Adrenal gland (tissue), 5 donors: ENCODE measurements at regions not wholly inside any gene's neighbourhood (a gene's known extent, or its start where the extent isn't known, plus 50 kb on each side); places are given as distances from the start of the nearest gene placed in this dataset.

Source experiments
- CTCF ChIP-seq, 6 experiments: fragments of 450-650 bp in 4 of 6; fragments of 200-600 bp in 2 of 6; sonication (generic) in 1 of 6; IDR thresholded peaks; 1 replicate in 5 of 6; 2 replicates in 1 of 6; pipeline versions ENCODE4 v1.5.1 to v1.8.0; 2016 to 2021; ENCODE audit warnings: antibody characterized with exemption in 6 of 6, mild to moderate bottlenecking in 2 of 6, moderate library complexity in 1 of 6
- POLR2A ChIP-seq, 2 donors: fragments of 450-650 bp; IDR thresholded peaks; one replicate each; pipeline ENCODE4 v1.6.1; 2017; ENCODE audit warnings: antibody characterized with exemption in 2 of 2, mild to moderate bottlenecking in 2 of 2, moderate library complexity in 1 of 2
- donor health status: DM: no; HTN: no; CAD: no.

DNA sequence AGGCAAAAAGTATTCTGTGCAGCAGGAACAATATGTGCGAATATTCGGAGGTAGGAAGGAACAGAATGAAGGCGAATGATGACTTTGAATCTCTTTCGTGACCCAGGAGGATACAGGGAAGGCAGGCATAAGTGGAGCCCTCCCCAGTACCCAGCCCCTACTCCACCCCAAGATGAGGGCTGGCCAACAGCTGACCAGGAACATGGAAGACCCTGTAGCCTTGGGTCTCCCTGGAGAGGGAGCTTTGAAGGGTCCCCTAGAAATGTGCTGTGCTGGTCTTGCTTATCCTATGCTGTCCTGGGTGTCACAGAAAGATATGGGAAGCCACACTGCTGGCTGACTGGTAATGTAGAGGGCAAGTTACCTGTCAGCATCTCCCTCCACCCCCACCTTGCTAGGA lies 113.7 kb upstream of the NCAM1 start:
- TF ChIP-seq CTCF (IDR thresholded peaks at IDR 0.05) = no peak
- no peak for TF ChIP-seq POLR2A (IDR thresholded peaks at IDR 0.05)
